ENCODE measurements at regions not wholly inside any gene's neighbourhood (a gene's known extent, or its start where the extent isn't known, plus 50 kb on each side); places are given as distances from the start of the nearest gene placed in this dataset.

GRCh38 chr22:45096256-45096907 is 67.3 kb upstream of the NUP50 start:
- peak; percentile 75 for DNase-seq (ENCODE audit: low spot score)

DNA sequence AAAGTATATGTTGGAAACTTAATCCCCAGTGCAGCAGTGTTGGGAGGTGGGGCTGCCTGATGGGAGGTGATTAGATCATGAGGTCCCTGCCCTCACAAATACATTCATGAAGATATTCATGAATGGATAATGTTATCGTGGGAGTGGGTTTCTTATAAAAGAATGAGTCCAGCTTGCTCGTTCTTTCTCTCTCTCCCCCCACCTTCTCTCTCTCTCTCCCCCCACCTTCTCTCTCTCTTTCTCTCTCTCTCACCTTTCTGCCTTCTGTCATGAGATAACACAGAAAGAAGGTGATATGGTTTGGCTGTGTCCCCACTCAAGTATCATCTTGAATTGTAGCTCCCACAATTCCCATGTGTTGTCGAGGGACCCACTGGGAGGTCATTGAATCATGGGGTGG is 66.7 kb upstream of the NUP50 start:
- no peak for DNase-seq (ENCODE audit: low spot score)

DNA sequence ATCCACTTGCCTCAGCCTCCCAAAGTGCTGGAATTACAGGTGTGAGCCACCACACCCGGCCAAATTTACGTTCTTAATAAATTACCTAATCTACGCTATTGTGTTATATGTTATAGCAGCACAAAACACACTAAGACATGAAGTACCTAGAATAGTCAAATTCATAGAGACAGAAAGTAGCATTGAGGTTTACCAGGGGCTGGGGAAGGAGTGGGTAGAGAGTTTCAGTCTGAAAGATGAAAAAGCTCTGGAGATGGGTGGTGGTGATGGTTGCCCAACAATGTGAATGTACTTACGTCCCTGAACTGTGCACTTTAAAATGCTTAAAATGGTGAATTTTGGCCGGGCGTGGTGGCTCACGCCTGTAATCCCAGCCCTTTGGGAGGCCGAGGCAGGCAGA is 65.7 kb upstream of the NUP50 start:
- DNase-seq (ENCODE audit: low spot score), result no peak

DNA sequence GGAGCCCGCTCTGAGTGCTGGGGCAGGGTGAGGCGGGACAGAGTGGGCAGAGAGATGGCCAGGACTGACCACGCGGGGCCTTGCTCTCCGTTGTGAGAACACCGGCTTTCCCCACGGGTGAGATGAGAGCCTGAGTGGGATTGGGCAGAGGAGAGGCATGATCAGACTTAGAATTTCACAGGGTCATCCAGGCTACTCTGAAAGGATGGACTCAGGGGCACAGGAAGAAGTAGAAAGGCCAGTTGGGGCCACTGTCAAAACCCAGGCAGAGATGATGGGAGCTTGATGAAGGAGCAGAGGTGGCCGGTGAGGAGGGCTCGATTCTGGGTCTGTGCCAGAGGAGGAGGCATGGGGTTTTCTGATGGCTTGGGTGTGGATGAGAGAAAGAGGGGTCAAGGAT is 63.8 kb upstream of the NUP50 start:
- no peak for DNase-seq (ENCODE audit: low spot score)

GRCh38 chr22:45101515-45102227 is 62.1 kb upstream of the NUP50 start:
- DNase-seq (ENCODE audit: low spot score), result peak; percentile 38

DNA sequence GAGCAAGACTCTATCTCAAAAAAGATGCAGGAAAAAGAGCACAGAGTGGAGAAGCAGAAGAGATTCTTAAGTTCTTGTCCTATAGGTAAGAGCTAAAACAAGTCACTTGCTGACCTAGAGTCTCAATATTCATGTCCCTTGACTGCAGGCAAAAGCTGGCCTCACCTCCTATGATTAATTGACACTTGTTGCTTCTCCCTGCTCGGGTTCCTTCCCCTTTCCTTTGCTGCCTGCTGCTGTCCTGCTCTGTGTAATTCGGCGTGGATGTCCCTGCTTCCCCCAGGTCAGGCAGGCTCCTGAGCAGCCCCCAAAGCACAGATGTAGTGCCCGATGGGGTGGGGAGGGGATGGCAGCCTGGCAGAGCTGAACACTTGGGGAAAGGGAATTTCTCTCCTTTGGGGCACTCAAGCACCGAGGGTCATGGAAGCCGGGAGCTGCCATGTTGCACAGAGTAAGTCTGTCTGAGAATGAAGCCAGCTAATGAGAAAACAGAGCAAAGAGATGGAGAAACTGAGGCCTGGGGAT is 60.8 kb upstream of the NUP50 start:
- DNase-seq (ENCODE audit: low spot score), result no peak

DNA sequence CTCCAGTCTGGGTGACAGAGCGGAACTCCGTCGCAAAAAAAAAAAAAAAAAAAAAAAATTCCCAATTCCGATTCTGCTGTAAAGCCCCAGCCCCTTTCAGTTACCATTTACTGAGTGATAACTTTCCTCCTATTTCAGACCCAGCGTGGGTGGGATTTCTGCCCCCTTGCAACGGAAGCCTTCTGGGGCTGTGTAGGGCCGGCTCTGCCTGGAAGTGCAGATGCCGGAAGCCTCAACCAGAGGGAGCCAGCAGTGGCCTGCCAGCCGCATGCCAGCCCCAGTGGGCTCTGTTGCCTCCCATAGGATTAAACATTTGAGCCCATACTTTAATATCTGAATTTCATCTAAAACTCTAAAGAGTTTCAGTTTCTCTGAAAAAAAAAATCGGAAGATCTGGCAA is 60.0 kb upstream of the NUP50 start:
- DNase-seq (ENCODE audit: low spot score), result no peak

GRCh38 chr22:45104313-45104712 is 59.4 kb upstream of the NUP50 start:
- no peak for DNase-seq (ENCODE audit: low spot score)

DNA sequence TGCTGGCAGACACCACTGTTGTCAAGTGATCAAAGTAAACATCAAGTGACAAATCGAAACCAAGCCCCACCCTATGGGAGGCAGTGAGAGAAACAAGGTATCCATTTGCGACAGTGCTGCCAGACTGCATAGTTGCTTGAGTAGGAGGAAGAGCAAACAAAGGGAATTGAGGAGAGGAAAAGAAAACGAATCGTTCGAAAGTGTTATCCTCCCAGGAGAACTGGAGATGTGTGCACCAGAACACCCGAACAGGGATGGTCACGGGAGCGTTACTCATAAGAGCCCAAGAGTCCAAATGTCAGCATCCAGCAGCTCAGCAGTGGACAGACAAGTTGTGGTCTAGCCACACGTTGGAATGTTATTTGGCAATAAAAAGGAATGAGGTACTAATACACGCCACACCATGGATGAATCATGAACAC is 58.4 kb upstream of the NUP50 start:
- no peak for DNase-seq (ENCODE audit: low spot score)

DNA sequence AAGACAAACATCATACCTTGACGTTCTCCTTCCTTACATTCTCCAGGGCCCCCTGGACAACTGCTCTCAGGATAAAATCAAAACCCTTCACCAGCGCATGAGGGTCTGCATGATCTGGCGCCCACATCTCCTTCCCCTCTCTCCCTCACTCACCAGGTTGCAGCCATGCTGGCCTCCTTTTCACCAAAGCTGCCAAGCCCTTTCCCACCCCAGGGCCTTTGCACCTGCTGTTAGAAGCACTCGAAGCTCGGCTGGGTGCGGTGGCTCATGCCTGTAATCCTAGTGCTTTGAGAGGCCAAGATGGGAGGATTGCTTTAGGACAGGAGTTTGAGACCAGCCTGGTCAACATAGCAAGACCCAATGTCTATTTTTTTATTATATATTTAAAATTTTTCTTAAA is 56.1 kb upstream of the NUP50 start:
- DNase-seq (ENCODE audit: low spot score), result no peak

DNA sequence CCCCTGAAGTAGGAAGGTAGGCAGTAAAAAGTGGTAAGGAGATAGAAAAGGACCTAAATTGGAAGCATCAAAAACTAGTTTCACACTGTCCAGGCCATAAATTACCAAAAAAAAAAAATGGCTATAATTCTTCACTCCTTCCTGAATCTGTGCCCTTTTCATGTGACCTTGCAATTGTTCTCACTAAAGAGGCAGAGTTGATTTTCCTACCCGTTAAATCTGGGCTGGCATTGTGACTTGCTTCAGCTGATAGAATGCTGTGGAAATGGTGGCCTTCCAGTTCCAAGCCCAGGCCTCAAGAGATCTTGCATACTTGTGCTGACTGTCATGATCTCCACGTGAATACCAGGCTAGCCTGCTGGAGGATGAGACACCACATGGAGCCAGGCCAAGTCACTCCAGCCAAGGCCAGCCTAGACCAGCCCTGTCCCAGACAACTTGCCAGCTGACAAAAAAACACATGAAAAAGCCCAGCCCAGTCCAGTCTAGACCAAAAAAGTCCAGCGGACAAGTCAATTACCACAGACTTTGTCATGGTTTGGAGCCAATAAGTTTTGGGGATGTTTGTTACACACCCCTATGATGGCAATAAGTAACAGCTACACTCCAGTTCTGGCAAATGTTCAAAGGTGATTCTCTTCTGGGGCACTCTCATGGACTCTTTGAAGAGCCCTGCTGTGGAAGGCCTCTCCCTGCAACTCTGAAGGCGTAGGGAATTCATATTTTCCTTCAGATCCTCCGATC is 51.4 kb upstream of the NUP50 start:
- no peak for DNase-seq (ENCODE audit: low spot score)
